K562 (cell line): ENCODE measurements at regions not wholly inside any gene's neighbourhood (a gene's known extent, or its start where the extent isn't known, plus 50 kb on each side); places are given as distances from the start of the nearest gene placed in this dataset.

Experiments
- JUN ChIP-seq, 2 experiments: sonication (generic) in 1 of 2; formaldehyde crosslinking in 1 of 2; IDR thresholded peaks; 2 replicates each; pipeline versions ENCODE4 v1.6.1 to v1.8.0; 2012 to 2022; ENCODE audit warnings: borderline replicate concordance in 2 of 2, mild to moderate bottlenecking in 2 of 2, improper control_type of control experiment in 1 of 2, low read depth in 1 of 2, low read length in 1 of 2, missing genetic modification reagents in 1 of 2
- ZBTB2 ChIP-seq: fragments of 450-650 bp; IDR thresholded peaks from 2 replicates; pipeline ENCODE4 v1.6.1; 2016; ENCODE audit warnings: antibody characterized with exemption
- ZNF77 ChIP-seq: fragments of 250-450 bp; sonication (Bioruptor Pico); IDR thresholded peaks from 2 replicates; pipeline ENCODE4 v1.5.0; 2020

DNA sequence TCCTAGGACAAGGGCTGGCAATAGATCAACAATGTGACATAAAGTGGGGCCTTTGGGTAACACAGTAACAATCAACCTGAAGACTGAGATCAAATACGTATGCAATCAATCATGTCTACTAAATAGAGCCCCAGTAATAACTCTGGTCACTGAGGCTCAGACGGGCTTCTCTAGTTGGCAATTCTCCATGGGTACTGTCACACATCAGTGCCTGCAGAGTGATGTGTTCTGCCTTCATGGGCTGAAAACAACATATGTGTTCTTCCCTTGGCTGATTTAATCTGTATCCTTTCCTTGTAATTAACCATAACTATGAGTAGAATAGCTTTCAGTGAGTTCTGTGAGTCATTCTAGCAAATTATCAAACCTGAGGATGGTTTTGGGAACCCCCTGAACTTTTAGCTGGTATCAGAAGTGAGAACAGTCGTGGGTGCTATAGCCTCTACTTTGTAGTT, 113.6 kb downstream of the TMCO5A start:
- no peak for TF ChIP-seq ZNF77 (CRISPR knock-in tag)
- TF ChIP-seq ZBTB2, result no peak
- no peak for TF ChIP-seq JUN (IDR thresholded peaks at IDR 0.05; ENCODE audit: borderline replicate concordance, low read depth, low read length)
- no peak for TF ChIP-seq JUN (CRISPR knock-in tag; IDR thresholded peaks at IDR 0.05; ENCODE audit: borderline replicate concordance)
